Lung microvascular endothelial cell (primary cell): ENCODE measurements at regions not wholly inside any gene's neighbourhood (a gene's known extent, or its start where the extent isn't known, plus 50 kb on each side); places are given as distances from the start of the nearest gene placed in this dataset.

ENCODE experiments used
- DNase-seq, 2 donors: peaks; one replicate each; pipeline versions ENCODE4 v3.0.0 to v3.0.0-alpha.2; 2010; ENCODE audit warnings: low read depth in 2 of 2

- DNase-seq = no peak
Observed at GRCh38 chr7:108686494-108686893, 116.8 kb downstream of the DNAJB9 start.

- no peak for DNase-seq
Observed at GRCh38 chr7:108697254-108697653, 127.6 kb downstream of the DNAJB9 start.

GRCh38 chr7:108711611-108712010 lies 141.9 kb downstream of the DNAJB9 start:
- no peak for DNase-seq

DNA sequence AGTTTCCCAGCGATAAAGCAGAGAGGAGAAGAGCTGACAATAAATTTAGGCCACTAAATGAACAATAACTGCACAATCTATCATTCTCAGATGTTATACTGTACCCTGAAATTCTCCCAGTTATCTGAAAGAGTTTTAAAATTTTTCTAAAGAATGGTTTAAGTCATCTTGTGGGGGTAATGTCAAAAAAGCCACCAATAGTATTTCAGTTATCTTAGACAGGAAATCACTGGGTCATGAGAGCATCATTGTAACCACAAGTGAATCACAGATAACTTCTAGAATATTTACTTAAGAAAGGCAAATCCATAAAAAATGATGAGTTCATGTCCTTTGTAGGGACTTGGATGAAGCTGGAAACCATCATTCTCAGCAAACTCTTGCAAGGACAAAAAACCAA lies 147.1 kb downstream of the DNAJB9 start:
- no peak for DNase-seq

DNA sequence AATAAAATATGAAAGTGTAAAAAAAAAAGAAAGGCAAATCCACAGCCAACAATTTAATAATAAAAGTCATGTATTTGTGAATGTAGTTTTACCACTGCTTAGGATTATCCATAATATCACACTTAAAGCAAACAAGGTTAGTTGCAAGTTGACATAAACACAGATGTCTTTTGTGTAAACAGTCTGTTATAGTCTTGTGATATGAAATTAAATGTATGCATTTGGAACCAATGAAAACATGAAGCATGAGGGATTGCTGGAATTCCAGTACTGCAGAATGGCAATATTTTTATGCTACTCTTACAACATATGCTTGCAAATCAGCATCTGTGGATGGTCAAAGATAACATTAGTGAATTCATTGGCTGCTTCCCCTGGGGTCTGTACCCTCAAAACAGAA lies 148.1 kb downstream of the DNAJB9 start:
- DNase-seq = no peak

- no peak for DNase-seq
Observed at GRCh38 chr7:108719631-108720030, 150.0 kb downstream of the DNAJB9 start.

- no peak for DNase-seq
Observed at GRCh38 chr7:108722561-108722960, 152.9 kb downstream of the DNAJB9 start.

DNA sequence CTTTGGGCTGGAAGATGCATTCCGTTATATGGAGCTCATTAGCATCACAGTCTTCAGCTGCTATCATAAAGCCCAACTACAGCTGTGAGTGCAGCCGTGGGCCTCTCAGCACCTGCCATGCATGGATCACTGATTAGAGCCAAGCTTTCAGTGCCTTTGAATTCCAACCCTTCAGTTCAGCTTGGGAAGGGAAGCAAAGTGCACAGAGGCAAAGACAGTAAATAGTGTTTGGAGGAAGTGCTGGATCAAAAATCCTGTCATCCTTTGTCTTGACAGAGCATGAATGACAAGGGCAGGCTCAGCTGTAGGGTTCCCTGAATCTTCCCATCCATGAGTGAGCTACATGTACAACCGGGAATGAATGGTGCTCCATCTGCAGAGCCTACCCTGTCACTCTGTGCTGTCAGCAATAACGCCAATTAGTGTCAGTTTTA lies 153.7 kb downstream of the DNAJB9 start:
- DNase-seq = no peak

GRCh38 chr7:108724251-108725100 lies 154.8 kb downstream of the DNAJB9 start:
- DNase-seq = no peak

DNA sequence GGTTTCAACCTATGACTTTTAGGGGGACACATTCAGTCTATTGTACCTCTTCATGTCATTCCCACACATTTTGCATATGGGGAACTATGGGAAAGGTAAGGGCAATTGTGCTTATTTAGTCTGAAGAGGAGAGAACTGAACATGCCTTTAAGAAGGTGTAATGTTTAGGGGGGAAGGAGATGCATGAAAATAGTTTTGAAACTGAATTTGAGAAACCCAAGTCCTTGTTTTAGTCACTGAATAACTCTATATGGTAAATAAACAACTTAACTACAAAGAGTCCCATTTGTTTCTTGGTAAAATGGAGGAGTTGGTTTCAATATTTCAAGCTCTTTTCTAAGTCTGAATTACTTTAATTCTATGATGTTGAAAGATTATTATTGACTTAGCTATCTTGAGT lies 166.1 kb downstream of the DNAJB9 start:
- no peak for DNase-seq

DNA sequence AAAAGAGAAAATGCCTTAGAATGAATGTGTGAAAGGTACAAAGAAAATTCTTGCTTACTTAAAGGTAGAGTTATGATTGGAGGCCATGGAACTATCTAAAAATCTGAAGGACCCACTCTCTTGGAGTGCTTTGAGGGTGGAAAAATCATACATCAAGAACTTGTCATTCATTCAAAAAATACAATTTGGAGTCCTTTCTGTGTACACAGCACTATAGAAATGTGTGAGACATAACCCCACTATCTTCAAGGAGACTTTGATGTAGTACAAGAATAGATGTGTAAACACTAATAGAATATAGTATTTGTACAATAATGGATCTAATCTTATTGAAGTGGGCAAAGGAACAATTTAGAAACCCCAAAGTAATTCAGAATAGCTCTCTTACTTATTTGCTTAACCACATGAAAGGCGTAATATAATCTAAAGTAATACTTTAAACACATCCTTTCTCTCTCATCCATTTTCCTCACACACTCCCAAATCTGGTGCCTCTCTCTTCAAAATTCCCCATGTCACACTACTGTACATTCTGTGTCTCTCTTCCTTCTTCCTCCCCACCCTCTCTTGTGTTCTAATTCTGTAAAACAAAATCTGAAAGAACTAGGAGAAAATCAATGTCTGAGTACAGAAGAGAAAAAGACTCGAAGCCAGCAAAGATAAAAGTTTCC lies 166.7 kb downstream of the DNAJB9 start:
- DNase-seq = no peak

GRCh38 chr7:108770981-108771745 lies 201.5 kb downstream of the DNAJB9 start:
- DNase-seq = no peak

DNA sequence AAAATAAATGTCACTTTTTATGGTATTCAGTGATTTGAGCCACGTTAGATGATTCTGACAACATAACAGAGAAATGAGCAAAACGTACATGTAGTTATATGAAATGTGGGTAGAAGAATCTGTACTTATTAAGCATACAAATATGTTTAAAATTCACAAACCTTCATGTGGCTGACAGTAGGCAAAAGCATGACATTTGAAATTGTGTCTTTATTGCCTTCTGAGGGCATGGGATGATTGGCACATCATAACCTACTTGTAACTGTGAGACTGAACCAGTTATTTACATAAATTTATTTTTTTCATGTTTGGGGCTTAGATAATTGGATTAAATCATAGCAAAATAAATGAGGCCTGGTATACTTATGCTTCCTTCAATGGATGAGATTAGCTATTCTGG lies 202.2 kb downstream of the DNAJB9 start:
- DNase-seq = no peak

- DNase-seq = no peak
Observed at GRCh38 chr7:108777966-108778365, 208.3 kb downstream of the DNAJB9 start.

DNA sequence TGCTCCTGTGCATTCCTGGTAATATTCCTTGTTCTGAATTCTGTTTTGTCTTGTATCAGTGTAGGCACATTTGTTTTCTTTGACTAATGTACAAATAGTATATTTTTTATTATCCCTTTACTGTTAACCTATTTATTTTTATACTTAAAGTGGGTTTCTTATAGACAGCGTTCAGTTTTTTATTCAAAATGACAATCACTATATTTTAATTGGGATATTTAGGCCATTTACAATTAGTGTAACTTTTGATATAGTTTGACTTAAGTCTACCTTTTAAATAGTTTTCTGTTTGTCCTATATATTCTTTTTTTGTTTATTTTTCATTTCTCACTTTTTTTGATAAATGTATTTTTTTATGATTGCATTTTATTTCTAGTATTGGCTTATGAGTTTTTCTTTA lies 219.8 kb downstream of the DNAJB9 start:
- DNase-seq = no peak

- DNase-seq = no peak
Observed at GRCh38 chr7:108794466-108794865, 224.8 kb downstream of the DNAJB9 start.

GRCh38 chr7:108802650-108803049 lies 233.0 kb downstream of the DNAJB9 start:
- DNase-seq = no peak

DNA sequence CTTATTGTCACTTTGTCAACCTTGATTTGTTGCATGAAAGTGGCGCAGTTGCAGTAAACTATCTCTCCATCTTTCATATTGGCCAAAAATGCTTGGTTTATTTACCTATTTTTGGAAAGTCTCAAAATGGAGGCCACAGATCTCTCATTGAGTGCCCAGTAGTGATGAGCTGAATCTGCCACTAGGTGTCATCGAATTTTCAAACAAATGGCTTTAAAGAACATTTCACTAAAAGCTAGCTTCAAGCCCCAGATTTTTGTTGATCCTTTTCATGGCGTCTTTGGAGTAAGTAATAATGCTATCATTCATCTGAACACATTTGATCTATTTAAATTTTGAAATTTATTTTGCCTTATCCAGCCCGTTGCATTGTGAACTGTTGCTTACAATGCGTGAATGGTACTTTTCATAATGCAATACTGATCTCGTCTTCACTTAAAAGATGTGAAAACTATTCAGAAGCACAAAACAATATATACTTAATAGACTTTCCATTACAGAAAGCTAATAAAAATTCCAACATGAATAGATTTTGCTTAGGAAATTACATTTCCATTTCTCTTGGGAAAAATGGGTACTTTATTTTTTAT lies 236.2 kb downstream of the DNAJB9 start:
- DNase-seq = peak; percentile 15 to 19

GRCh38 chr7:108808549-108809266 lies 239.0 kb downstream of the DNAJB9 start:
- no peak for DNase-seq

- DNase-seq = no peak
Observed at GRCh38 chr7:108809356-108809755, 239.7 kb downstream of the DNAJB9 start.

DNA sequence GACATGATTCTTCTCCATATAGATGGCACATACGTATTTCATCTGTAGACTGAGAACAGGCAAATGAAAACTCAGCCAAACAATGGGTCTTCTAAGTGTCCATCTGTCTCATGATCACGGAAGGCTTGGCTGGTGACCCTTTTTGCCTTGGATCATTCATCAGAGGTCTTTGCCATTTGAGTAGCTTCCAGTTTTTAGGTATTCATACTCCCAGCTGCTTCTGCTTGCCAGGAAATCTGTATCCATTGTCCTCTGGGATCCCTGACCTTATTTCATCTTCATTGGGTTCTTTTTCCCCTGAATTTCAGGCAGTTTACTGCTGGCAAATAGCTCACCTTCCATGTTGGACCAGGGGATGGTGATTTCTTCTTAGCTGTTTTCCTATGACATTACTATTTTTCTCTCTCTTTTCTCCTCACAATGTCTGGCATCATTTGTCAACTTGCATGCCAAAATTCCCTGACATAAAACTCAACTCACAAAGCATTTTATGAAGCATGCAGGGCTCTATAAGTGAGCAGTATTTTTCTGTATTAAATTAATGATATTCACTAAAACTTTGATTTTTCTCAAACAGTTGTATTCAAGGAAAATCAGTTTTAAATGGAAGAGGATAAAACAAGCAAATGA lies 241.2 kb downstream of the DNAJB9 start:
- no peak for DNase-seq
